ENCODE measurements at regions not wholly inside any gene's neighbourhood (a gene's known extent, or its start where the extent isn't known, plus 50 kb on each side); places are given as distances from the start of the nearest gene placed in this dataset.
"Not testable (repeated sequence)": the region's sequence is repeated elsewhere in the genome, so short reads cannot be mapped to it uniquely, and the experiment has no call there.

- no peak for DNase-seq
Observed at GRCh38 chr4:158313566-158313965, 103.3 kb downstream of the TMEM144 start.

GRCh38 chr4:158314756-158315487 is 104.6 kb downstream of the TMEM144 start:
- DNase-seq, result peak; percentile 34

- DNase-seq, result no peak
Observed at GRCh38 chr4:158315706-158316105, 105.4 kb downstream of the TMEM144 start.

- DNase-seq, result no peak
Observed at GRCh38 chr4:158316264-158316663, 106.0 kb downstream of the TMEM144 start.

GRCh38 chr4:158319880-158320279 is 109.6 kb downstream of the TMEM144 start:
- DNase-seq, result no peak

- no peak for DNase-seq
Observed at GRCh38 chr4:158322109-158322508, 111.8 kb downstream of the TMEM144 start.

GRCh38 chr4:158327525-158327924 is 117.2 kb downstream of the TMEM144 start:
- DNase-seq, result no peak

- DNase-seq, result no peak
Observed at GRCh38 chr4:158331863-158332262, 121.6 kb downstream of the TMEM144 start.

GRCh38 chr4:158333820-158334219 is 123.5 kb downstream of the TMEM144 start:
- DNase-seq, result no peak

GRCh38 chr4:158341896-158342295 is 131.6 kb downstream of the TMEM144 start:
- no peak for DNase-seq

GRCh38 chr4:158346576-158346975 is 136.3 kb downstream of the TMEM144 start:
- DNase-seq, result peak; percentile 3

- DNase-seq, result no peak
Observed at GRCh38 chr4:158347556-158347955, 137.3 kb downstream of the TMEM144 start.

- DNase-seq, result no peak
Observed at GRCh38 chr4:158350161-158350560, 139.9 kb downstream of the TMEM144 start.

- no peak for DNase-seq
Observed at GRCh38 chr4:158353541-158354304, 143.4 kb downstream of the TMEM144 start.

GRCh38 chr4:158356301-158356700 is 146.0 kb downstream of the TMEM144 start:
- no peak for DNase-seq

GRCh38 chr4:158367932-158368441 is 153.7 kb upstream of the RXFP1 start:
- DNase-seq, result not testable (repeated sequence)

GRCh38 chr4:158371158-158371557 is 150.5 kb upstream of the RXFP1 start:
- DNase-seq, result no peak

- DNase-seq, result no peak
Observed at GRCh38 chr4:158374318-158374717, 147.4 kb upstream of the RXFP1 start.

GRCh38 chr4:158376106-158376840 is 145.4 kb upstream of the RXFP1 start:
- peak; percentile 44 for DNase-seq

GRCh38 chr4:158384414-158384813 is 137.3 kb upstream of the RXFP1 start:
- DNase-seq, result no peak

GRCh38 chr4:158395343-158395742 is 126.3 kb upstream of the RXFP1 start:
- DNase-seq, result no peak

- peak; percentile 63 for DNase-seq
Observed at GRCh38 chr4:158395889-158396288, 125.8 kb upstream of the RXFP1 start.

GRCh38 chr4:158397781-158398180 is 123.9 kb upstream of the RXFP1 start:
- peak; percentile 33 for DNase-seq
